ENCODE measurements at regions not wholly inside any gene's neighbourhood (a gene's known extent, or its start where the extent isn't known, plus 50 kb on each side); places are given as distances from the start of the nearest gene placed in this dataset.
"Not testable (repeated sequence)": the region's sequence is repeated elsewhere in the genome, so short reads cannot be mapped to it uniquely, and the experiment has no call there.

GRCh38 chr4:86461849-86462248 is 102.0 kb upstream of the MAPK10 start:
- no peak for DNase-seq (ENCODE audit: low spot score)
- intact Hi-C loops (cut with DNase I), result no loop called here
- ATAC-seq, result no peak

- DNase-seq (ENCODE audit: low spot score) (no peak), ATAC-seq (peak; percentile 30)
- intact Hi-C loops (cut with DNase I), result no loop called here
Observed at GRCh38 chr4:86472377-86473019, 112.6 kb upstream of the MAPK10 start.

- intact Hi-C loops (cut with DNase I); DNase-seq (ENCODE audit: low spot score); ATAC-seq: not testable (repeated sequence)
Observed at GRCh38 chr4:86478151-86478550, 116.0 kb upstream of the PTPN13 start.

GRCh38 chr4:86481440-86481839 is 112.7 kb upstream of the PTPN13 start:
- intact Hi-C loops (cut with DNase I), result no loop called here
- DNase-seq (ENCODE audit: low spot score) (no peak), ATAC-seq (no peak)

- DNase-seq (ENCODE audit: low spot score), result no peak
- intact Hi-C loops (cut with DNase I), result no loop called here
- peak; percentile 46 for ATAC-seq
Observed at GRCh38 chr4:86482306-86483172, 111.6 kb upstream of the PTPN13 start.

- intact Hi-C loops (cut with DNase I), result no loop called here
- ATAC-seq, result no peak
- DNase-seq (ENCODE audit: low spot score), result no peak
Observed at GRCh38 chr4:86483173-86483490, 111.0 kb upstream of the PTPN13 start.

GRCh38 chr4:86483773-86484172 is 110.3 kb upstream of the PTPN13 start:
- DNase-seq (ENCODE audit: low spot score) (no peak), ATAC-seq (no peak)
- intact Hi-C loops (cut with DNase I), result no loop called here

- no peak for ATAC-seq
- intact Hi-C loops (cut with DNase I), result no loop called here
Observed at GRCh38 chr4:86484241-86484640, 109.9 kb upstream of the PTPN13 start.

GRCh38 chr4:86487738-86488348 is 106.3 kb upstream of the PTPN13 start:
- ATAC-seq (no peak), DNase-seq (ENCODE audit: low spot score) (no peak)
- intact Hi-C loops (cut with DNase I), result no loop called here

More at GRCh38 chr4:86484241-86484640, 109.9 kb upstream of the PTPN13 start:
- DNase-seq (ENCODE audit: low spot score), result no peak

- intact Hi-C loops (cut with DNase I), result no loop called here
- ATAC-seq (no peak), DNase-seq (ENCODE audit: low spot score) (no peak)
Observed at GRCh38 chr4:86493460-86493859, 100.7 kb upstream of the PTPN13 start.

GRCh38 chr4:86496094-86497080 is 97.7 kb upstream of the PTPN13 start:
- DNase-seq (ENCODE audit: low spot score), result peak; percentile 69
- no peak for ATAC-seq
- intact Hi-C loops (cut with DNase I), result loop anchor here (2.0 kb wide), 1 partner anchor 398 kb away; no protein-coding TSS in a partner anchor

- ATAC-seq (peak; percentile 24), DNase-seq (ENCODE audit: low spot score) (no peak)
- intact Hi-C loops (cut with DNase I), result loop anchor here (2.0 kb wide), 1 partner anchor 398 kb away; no protein-coding TSS in a partner anchor
Observed at GRCh38 chr4:86497131-86497530, 97.0 kb upstream of the PTPN13 start.

- intact Hi-C loops (cut with DNase I), result loop anchor here (2.0 kb wide), 1 partner anchor 397 kb away; no protein-coding TSS in a partner anchor
- DNase-seq (ENCODE audit: low spot score) (no peak), ATAC-seq (peak; percentile 89)
Observed at GRCh38 chr4:86497980-86498862, 95.9 kb upstream of the PTPN13 start.

GRCh38 chr4:86498863-86499166 is 95.3 kb upstream of the PTPN13 start:
- no peak for ATAC-seq
- DNase-seq (ENCODE audit: low spot score), result no peak
- intact Hi-C loops (cut with DNase I), result no loop called here

- ATAC-seq, result no peak
- intact Hi-C loops (cut with DNase I), result no loop called here
- no peak for DNase-seq (ENCODE audit: low spot score)
Observed at GRCh38 chr4:86500527-86500926, 93.6 kb upstream of the PTPN13 start.

- no peak for ATAC-seq
- intact Hi-C loops (cut with DNase I), result no loop called here
Observed at GRCh38 chr4:86502081-86502480, 92.0 kb upstream of the PTPN13 start.

GRCh38 chr4:86506591-86506990 is 87.5 kb upstream of the PTPN13 start:
- DNase-seq (ENCODE audit: low spot score) (no peak), ATAC-seq (no peak)
- intact Hi-C loops (cut with DNase I), result no loop called here

More at GRCh38 chr4:86502081-86502480, 92.0 kb upstream of the PTPN13 start:
- DNase-seq (ENCODE audit: low spot score), result no peak

- DNase-seq (ENCODE audit: low spot score), result no peak
- intact Hi-C loops (cut with DNase I), result no loop called here
- no peak for ATAC-seq
Observed at GRCh38 chr4:86508436-86508835, 85.7 kb upstream of the PTPN13 start.
